ENCODE measurements at regions not wholly inside any gene's neighbourhood (a gene's known extent, or its start where the extent isn't known, plus 50 kb on each side); places are given as distances from the start of the nearest gene placed in this dataset.
"Not testable (repeated sequence)": the region's sequence is repeated elsewhere in the genome, so short reads cannot be mapped to it uniquely, and the experiment has no call there.

- Histone ChIP-seq H3K4me3 (no peak overlapping the region), H3K9me3 (replicated peaks) (no peaks in the 10 kb centered on the region), H3K27me3 (ENCODE audit: low read depth) (peaks cover 19% of the 10 kb centered on the region), H3K4me1 (no peaks in the 10 kb centered on the region), H3K27ac (replicated peaks) (no peak overlapping the region), H3K36me3 (no peaks in the 10 kb centered on the region)
- intact Hi-C loops (cut with micrococcal nuclease) = no loop called here
- no peak for TF ChIP-seq CTCF (IDR thresholded peaks at IDR 0.05; ENCODE audit: borderline replicate concordance)
- no peak for DNase-seq
Measured at GRCh38 chr10:111299037-111299436, 222.2 kb downstream of the ADRA2A start.

GRCh38 chr10:111303887-111304286 lies 227.1 kb downstream of the ADRA2A start:
- H3K4me3 ChIP-seq = no peak overlapping the region
- no peak overlapping the region for H3K27ac ChIP-seq (replicated peaks)
- no peak for TF ChIP-seq CTCF (IDR thresholded peaks at IDR 0.05; ENCODE audit: borderline replicate concordance)
- DNase-seq = no peak
- no peaks in the 10 kb centered on the region for H3K9me3 ChIP-seq (replicated peaks)
- intact Hi-C loops (cut with micrococcal nuclease) = no loop called here
- no peaks in the 10 kb centered on the region for H3K4me1 ChIP-seq
- no peaks in the 10 kb centered on the region for H3K36me3 ChIP-seq
- peaks cover 7% of the 10 kb centered on the region for H3K27me3 ChIP-seq (ENCODE audit: low read depth)

DNA sequence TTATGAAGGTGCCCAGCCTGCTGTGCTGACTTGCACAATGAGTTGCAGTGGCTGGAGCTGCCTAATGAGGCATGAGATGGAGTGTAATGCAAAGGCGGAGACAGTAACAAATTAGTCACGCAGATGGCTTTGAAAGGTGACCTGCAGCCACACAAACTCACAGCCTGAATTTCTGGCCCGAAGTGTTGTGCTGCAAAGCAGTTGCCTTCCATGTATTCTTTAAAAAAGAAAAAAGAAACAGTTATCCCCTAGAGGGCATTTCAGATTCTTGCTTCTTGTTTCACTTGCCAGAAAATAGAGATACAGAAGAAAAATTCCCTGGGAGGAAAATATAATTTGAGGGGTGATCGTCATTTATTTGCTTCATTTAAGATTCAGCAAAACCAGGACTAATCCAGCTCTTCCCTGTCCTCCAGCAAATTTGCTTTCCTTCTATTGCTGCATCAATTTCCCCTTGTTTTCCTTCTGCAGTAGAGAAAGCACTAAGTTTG lies 239.9 kb downstream of the ADRA2A start:
- H3K27ac ChIP-seq (replicated peaks) = no peak overlapping the region
- H3K9me3 ChIP-seq (replicated peaks) = peaks cover 21% of the 10 kb centered on the region
- H3K27me3 ChIP-seq (ENCODE audit: low read depth) = peaks cover 25% of the 10 kb centered on the region
- no peaks in the 10 kb centered on the region for H3K36me3 ChIP-seq
- H3K4me3 ChIP-seq = no peak overlapping the region
- TF ChIP-seq CTCF (IDR thresholded peaks at IDR 0.05; ENCODE audit: borderline replicate concordance) = no peak
- no peak for DNase-seq
- H3K4me1 ChIP-seq = no peaks in the 10 kb centered on the region
- intact Hi-C loops (cut with micrococcal nuclease) = no loop called here

GRCh38 chr10:111319866-111320265 lies 243.0 kb downstream of the ADRA2A start:
- no peak for TF ChIP-seq CTCF (IDR thresholded peaks at IDR 0.05; ENCODE audit: borderline replicate concordance)
- H3K4me1 ChIP-seq = no peaks in the 10 kb centered on the region
- peaks cover 25% of the 10 kb centered on the region for H3K27me3 ChIP-seq (ENCODE audit: low read depth)
- intact Hi-C loops (cut with micrococcal nuclease) = no loop called here
- no peak overlapping the region for H3K27ac ChIP-seq (replicated peaks)
- no peaks in the 10 kb centered on the region for H3K9me3 ChIP-seq (replicated peaks)
- no peaks in the 10 kb centered on the region for H3K36me3 ChIP-seq
- no peak for DNase-seq
- no peak overlapping the region for H3K4me3 ChIP-seq

GRCh38 chr10:111323389-111323966 lies 246.6 kb downstream of the ADRA2A start:
- Histone ChIP-seq H3K4me1 (no peaks in the 10 kb centered on the region), H3K4me3 (no peak overlapping the region), H3K9me3 (replicated peaks) (no peaks in the 10 kb centered on the region), H3K27ac (replicated peaks) (no peak overlapping the region), H3K36me3 (no peaks in the 10 kb centered on the region), H3K27me3 (ENCODE audit: low read depth) (peaks cover 21% of the 10 kb centered on the region)
- DNase-seq = no peak
- intact Hi-C loops (cut with micrococcal nuclease) = no loop called here
- peak; percentile 25 for TF ChIP-seq CTCF (IDR thresholded peaks at IDR 0.05; ENCODE audit: borderline replicate concordance)

DNA sequence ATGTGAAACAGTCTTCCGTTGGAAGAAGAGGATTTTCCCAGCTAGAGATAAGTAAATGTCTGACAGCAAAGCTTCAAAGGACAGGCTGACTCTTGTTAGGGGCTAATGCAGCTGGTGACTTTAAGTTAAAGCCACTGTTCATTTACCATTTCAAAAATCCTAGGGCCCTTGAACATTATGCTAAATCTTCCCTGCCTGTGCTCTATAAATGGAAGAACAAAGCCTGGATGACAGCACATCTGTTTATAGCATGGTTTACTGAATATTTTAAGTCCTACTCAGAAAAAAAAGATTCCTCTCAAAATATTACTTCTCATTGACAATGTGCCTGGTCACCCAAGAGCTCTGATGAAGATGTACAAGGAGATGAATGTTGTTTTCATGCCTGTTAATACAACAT lies 255.3 kb downstream of the ADRA2A start:
- H3K36me3 ChIP-seq; H3K4me3 ChIP-seq; DNase-seq; H3K27ac ChIP-seq (replicated peaks); intact Hi-C loops (cut with micrococcal nuclease); H3K27me3 ChIP-seq (ENCODE audit: low read depth); H3K4me1 ChIP-seq; H3K9me3 ChIP-seq (replicated peaks): not testable (repeated sequence)
